Gastrocnemius medialis (tissue), 4 donors: ENCODE measurements at regions not wholly inside any gene's neighbourhood (a gene's known extent, or its start where the extent isn't known, plus 50 kb on each side); places are given as distances from the start of the nearest gene placed in this dataset.
"Not testable (repeated sequence)": the region's sequence is repeated elsewhere in the genome, so short reads cannot be mapped to it uniquely, and the experiment has no call there.

ENCODE experiments used
- ATAC-seq, 2 donors: fragments of 150-250 bp; one replicate each; pipeline ENCODE4 v1.9.1; 2016
- DNase-seq, 2 donors: peaks; one replicate each; pipeline ENCODE4 v3.0.0-alpha.2; 2019
- H3K27ac ChIP-seq, 4 donors: fragments of 200-600 bp; sonication (generic); 1 replicate in 1 of 4; 2 replicates in 3 of 4; pipeline ENCODE4 v1.5.1; 2016 to 2018; ENCODE audit warnings: mild to moderate bottlenecking in 2 of 4, moderate library complexity in 1 of 4
- H3K27me3 ChIP-seq, 3 donors: fragments of 200-600 bp; sonication (generic) in 2 of 3; 1 replicate in 1 of 3; 2 replicates in 2 of 3; pipeline versions ENCODE4 v1.5.1 to v1.6.0; 2016 to 2019; ENCODE audit warnings: mild to moderate bottlenecking in 1 of 3, moderate library complexity in 1 of 3
- H3K36me3 ChIP-seq, 2 donors: fragments of 200-600 bp; sonication (generic) in 1 of 2; one replicate each; pipeline ENCODE4 v1.5.1; 2017 to 2018
- H3K4me1 ChIP-seq, 2 donors: fragments of 200-600 bp; sonication (generic) in 1 of 2; one replicate each; pipeline ENCODE4 v1.5.1; 2016 to 2017; ENCODE audit warnings: mild to moderate bottlenecking in 2 of 2
- H3K4me3 ChIP-seq, 4 donors: fragments of 200-600 bp; sonication (generic) in 3 of 4; 1 replicate in 1 of 4; 2 replicates in 3 of 4; pipeline ENCODE4 v1.5.1; 2016 to 2019; ENCODE audit warnings: mild to moderate bottlenecking in 2 of 4
- H3K9me3 ChIP-seq, 3 donors: fragments of 200-600 bp; sonication (generic) in 2 of 3; 1 replicate in 1 of 3; 2 replicates in 2 of 3; pipeline ENCODE4 v1.5.1; 2016 to 2019
- CTCF ChIP-seq, 5 experiments: fragments of 450-650 bp in 3 of 5; fragments of 200-600 bp in 2 of 5; sonication (generic) in 2 of 5; IDR thresholded peaks in 4 of 5; conservative IDR thresholded peaks in 1 of 5; 1 replicate in 4 of 5; 2 replicates in 1 of 5; pipeline ENCODE4 v1.5.1; 2016 to 2019; ENCODE audit warnings: antibody characterized with exemption in 5 of 5, mild to moderate bottlenecking in 3 of 5, moderate library complexity in 3 of 5
- POLR2A ChIP-seq, 2 donors: fragments of 450-650 bp; IDR thresholded peaks; one replicate each; pipeline ENCODE4 v1.6.1; 2017; ENCODE audit warnings: antibody characterized with exemption in 2 of 2, mild to moderate bottlenecking in 2 of 2, moderate library complexity in 2 of 2
- in situ Hi-C, 4 donors: fragments of 200-750 bp; cut with MboI; loops; one replicate each; pipeline versions ENCODE4 v1.15.0 to v1.8.0; 2017; ENCODE audit warnings: low sequenced_read_pairs in 4 of 4
- intact Hi-C: fragments of 100-400 bp; cut with DNase I; formaldehyde crosslinking; loops from one replicate; pipeline ENCODE4 v1.15.1; 2023; ENCODE audit warnings: low total_unique reads

GRCh38 chr12:90690120-90690519, 264.9 kb downstream of the CCER1 start:
- H3K9me3 ChIP-seq: no peaks in the 10 kb centered on the region
- no peaks in the 10 kb centered on the region for H3K4me1 ChIP-seq
- DNase-seq (no peak), ATAC-seq (no peak)
- no peak overlapping the region for H3K4me3 ChIP-seq
- in situ Hi-C loops: no loop called here
- intact Hi-C loops: no loop called here
- H3K27ac ChIP-seq: no peak overlapping the region
- H3K27me3 ChIP-seq: no peaks in the 10 kb centered on the region
- TF ChIP-seq CTCF (IDR thresholded peaks at IDR 0.05 in 4 of 5, conservative IDR thresholded peaks at IDR 0.05 in 1 of 5): no peak
- no peak for TF ChIP-seq POLR2A (IDR thresholded peaks at IDR 0.05)
- no peaks in the 10 kb centered on the region for H3K36me3 ChIP-seq

- intact Hi-C loops, H3K27ac ChIP-seq, ATAC-seq, DNase-seq, H3K27me3 ChIP-seq, H3K4me3 ChIP-seq, H3K9me3 ChIP-seq, H3K4me1 ChIP-seq, in situ Hi-C loops, H3K36me3 ChIP-seq: not testable (repeated sequence)
These were observed 267.3 kb downstream of the CCER1 start for GRCh38 chr12:90687682-90688081.

- in situ Hi-C loops: no loop called here
These were observed 271.1 kb downstream of the CCER1 start for GRCh38 chr12:90683871-90684270.

GRCh38 chr12:90682398-90682797, 272.6 kb downstream of the CCER1 start:
- H3K4me3 ChIP-seq: no peak overlapping the region
- H3K9me3 ChIP-seq: no peaks in the 10 kb centered on the region
- H3K27ac ChIP-seq: no peak overlapping the region
- no peaks in the 10 kb centered on the region for H3K27me3 ChIP-seq
- in situ Hi-C loops (no loop called here), intact Hi-C loops (no loop called here)
- ATAC-seq (no peak), DNase-seq (no peak)
- H3K36me3 ChIP-seq: no peaks in the 10 kb centered on the region
- TF ChIP-seq CTCF (IDR thresholded peaks at IDR 0.05 in 4 of 5, conservative IDR thresholded peaks at IDR 0.05 in 1 of 5) (no peak), POLR2A (IDR thresholded peaks at IDR 0.05) (no peak)
- H3K4me1 ChIP-seq: no peaks in the 10 kb centered on the region

More at GRCh38 chr12:90683871-90684270, 271.1 kb downstream of the CCER1 start:
- DNase-seq (no peak), ATAC-seq (no peak)
- no peaks in the 10 kb centered on the region for H3K4me1 ChIP-seq
- intact Hi-C loops: no loop called here
- H3K4me3 ChIP-seq: no peak overlapping the region
- no peaks in the 10 kb centered on the region for H3K27me3 ChIP-seq
- no peaks in the 10 kb centered on the region for H3K36me3 ChIP-seq
- TF ChIP-seq CTCF (IDR thresholded peaks at IDR 0.05 in 4 of 5, conservative IDR thresholded peaks at IDR 0.05 in 1 of 5): no peak
- no peak for TF ChIP-seq POLR2A (IDR thresholded peaks at IDR 0.05)
- no peak overlapping the region for H3K27ac ChIP-seq
- no peaks in the 10 kb centered on the region for H3K9me3 ChIP-seq

GRCh38 chr12:90679674-90680073, 275.3 kb downstream of the CCER1 start:
- H3K27me3 ChIP-seq: no peaks in the 10 kb centered on the region
- ATAC-seq: no peak
- no peaks in the 10 kb centered on the region for H3K9me3 ChIP-seq
- no peaks in the 10 kb centered on the region for H3K36me3 ChIP-seq
- no peaks in the 10 kb centered on the region for H3K4me1 ChIP-seq
- no peak for DNase-seq
- H3K4me3 ChIP-seq: no peak overlapping the region
- in situ Hi-C loops (no loop called here), intact Hi-C loops (no loop called here)
- TF ChIP-seq CTCF (IDR thresholded peaks at IDR 0.05 in 4 of 5, conservative IDR thresholded peaks at IDR 0.05 in 1 of 5): no peak
- H3K27ac ChIP-seq: no peak overlapping the region
